Esophagus squamous epithelium (tissue), 4 donors: ENCODE measurements at regions not wholly inside any gene's neighbourhood (a gene's known extent, or its start where the extent isn't known, plus 50 kb on each side); places are given as distances from the start of the nearest gene placed in this dataset.

Source experiments
- CTCF ChIP-seq, 6 experiments: fragments of 450-650 bp in 4 of 6; fragments of 200-600 bp in 2 of 6; sonication (generic) in 2 of 6; IDR thresholded peaks; one replicate each; pipeline ENCODE4 v1.5.1; 2016 to 2019; ENCODE audit warnings: antibody characterized with exemption in 6 of 6, mild to moderate bottlenecking in 4 of 6, moderate library complexity in 4 of 6
- POLR2A ChIP-seq, 4 donors: fragments of 450-650 bp; IDR thresholded peaks; one replicate each; pipeline ENCODE4 v1.6.1; 2017; ENCODE audit warnings: antibody characterized with exemption in 4 of 4, mild to moderate bottlenecking in 4 of 4, moderate library complexity in 3 of 4

- TF ChIP-seq CTCF (IDR thresholded peaks at IDR 0.05) (no peak), POLR2A (IDR thresholded peaks at IDR 0.05) (no peak)
These were observed 54.7 kb upstream of the SMAD6 start for GRCh38 chr15:66647358-66647757.
